ENCODE measurements at regions not wholly inside any gene's neighbourhood (a gene's known extent, or its start where the extent isn't known, plus 50 kb on each side); places are given as distances from the start of the nearest gene placed in this dataset.

- no peak for TF ChIP-seq CTCF (IDR thresholded peaks at IDR 0.05)
- no peak for TF ChIP-seq POLR2A (IDR thresholded peaks at IDR 0.05)
Measured at GRCh38 chr12:115377230-115377629, 693.3 kb upstream of the TBX3 start.
